ENCODE measurements at regions not wholly inside any gene's neighbourhood (a gene's known extent, or its start where the extent isn't known, plus 50 kb on each side); places are given as distances from the start of the nearest gene placed in this dataset.

DNA sequence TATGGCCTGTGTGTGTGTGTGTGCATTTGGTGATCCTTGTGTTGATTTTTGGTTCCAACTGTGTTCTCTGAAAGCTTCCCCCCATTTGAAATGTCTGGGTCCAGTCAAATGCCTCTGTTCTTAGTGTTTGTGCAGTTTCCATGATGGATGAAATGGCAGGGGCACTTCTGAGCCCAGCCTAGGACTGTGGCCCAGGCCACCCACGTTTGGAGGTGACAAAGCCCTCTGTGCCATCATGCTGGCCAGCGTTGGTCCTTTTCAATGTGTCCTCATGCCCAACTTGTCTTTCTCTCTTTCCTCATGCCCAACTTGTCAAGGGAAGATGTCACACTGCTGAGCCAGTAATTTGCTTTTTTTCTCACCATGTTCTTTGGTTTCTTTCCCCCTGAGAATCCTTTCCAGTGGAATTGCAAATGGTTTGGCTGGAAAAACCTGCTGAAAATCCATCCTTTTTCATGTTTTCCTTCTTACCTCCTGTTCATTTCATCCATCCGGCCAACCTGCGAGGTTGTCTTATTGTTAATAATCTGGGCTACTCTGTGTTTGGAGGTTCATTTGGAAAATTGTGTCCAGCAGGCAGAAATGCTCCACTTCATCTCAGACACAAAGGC is 113.7 kb upstream of the NAV2 start:
- in situ Hi-C loops (cut with MboI; ENCODE audit: low pct_unique_long_range_greater_than_20kb, low sequenced_read_pairs, unreplicated experiment), result no loop called here
- no peak for TF ChIP-seq CTCF (IDR thresholded peaks at IDR 0.05; ENCODE audit: extremely low read depth, insufficient read depth, missing control alignments)
- DNase-seq (ENCODE audit: low spot score), result no peak

DNA sequence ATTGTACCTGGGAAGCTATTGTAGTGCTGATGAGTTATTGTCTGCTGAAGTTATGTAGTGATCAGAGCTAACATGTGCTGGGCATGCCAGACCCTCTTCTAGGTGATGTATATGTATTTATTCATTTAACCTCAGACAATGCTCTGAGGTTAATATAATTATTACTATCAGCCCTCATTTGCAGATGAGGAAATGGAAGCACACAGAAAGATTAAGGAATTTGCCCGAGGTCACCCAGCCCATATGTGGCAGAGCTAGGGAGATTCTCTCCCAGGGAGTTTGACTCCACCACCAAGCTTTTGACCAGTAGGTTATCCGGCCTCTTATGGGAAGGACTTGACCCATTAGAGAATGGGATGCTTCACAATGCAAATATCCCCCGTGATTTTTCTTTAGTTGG is 114.2 kb upstream of the NAV2 start:
- TF ChIP-seq CTCF (IDR thresholded peaks at IDR 0.05; ENCODE audit: extremely low read depth, insufficient read depth, missing control alignments), result no peak
- in situ Hi-C loops (cut with MboI; ENCODE audit: low pct_unique_long_range_greater_than_20kb, low sequenced_read_pairs, unreplicated experiment), result no loop called here
- no peak for DNase-seq (ENCODE audit: low spot score)

GRCh38 chr11:19597876-19598275 is 114.8 kb upstream of the NAV2 start:
- in situ Hi-C loops (cut with MboI; ENCODE audit: low pct_unique_long_range_greater_than_20kb, low sequenced_read_pairs, unreplicated experiment), result no loop called here
- no peak for TF ChIP-seq CTCF (IDR thresholded peaks at IDR 0.05; ENCODE audit: extremely low read depth, insufficient read depth, missing control alignments)
- DNase-seq (ENCODE audit: low spot score), result no peak

DNA sequence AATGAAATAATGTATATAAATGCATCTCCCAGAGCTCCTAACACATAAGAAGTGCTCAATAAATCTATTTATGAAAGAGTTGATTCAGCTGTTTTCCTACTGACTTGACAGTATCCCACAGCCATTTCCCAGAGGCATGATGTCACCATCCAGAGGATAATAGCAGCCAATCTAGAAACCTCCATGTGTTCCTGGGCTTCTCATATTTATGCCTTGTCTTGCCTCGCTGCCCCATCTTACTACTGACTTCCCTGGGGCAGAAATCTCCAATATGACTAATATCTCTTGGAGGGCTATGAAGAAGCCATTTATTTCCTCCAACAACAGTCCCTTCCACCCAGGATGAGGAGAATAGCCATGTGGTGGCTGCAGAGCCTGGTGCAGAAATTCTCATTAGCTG is 115.4 kb upstream of the NAV2 start:
- in situ Hi-C loops (cut with MboI; ENCODE audit: low pct_unique_long_range_greater_than_20kb, low sequenced_read_pairs, unreplicated experiment), result no loop called here
- TF ChIP-seq CTCF (IDR thresholded peaks at IDR 0.05; ENCODE audit: extremely low read depth, insufficient read depth, missing control alignments), result no peak
- DNase-seq (ENCODE audit: low spot score), result no peak

GRCh38 chr11:19595840-19596751 is 116.5 kb upstream of the NAV2 start:
- no peak for DNase-seq (ENCODE audit: low spot score)
- TF ChIP-seq CTCF (IDR thresholded peaks at IDR 0.05; ENCODE audit: extremely low read depth, insufficient read depth, missing control alignments), result no peak
- in situ Hi-C loops (cut with MboI; ENCODE audit: low pct_unique_long_range_greater_than_20kb, low sequenced_read_pairs, unreplicated experiment), result no loop called here

DNA sequence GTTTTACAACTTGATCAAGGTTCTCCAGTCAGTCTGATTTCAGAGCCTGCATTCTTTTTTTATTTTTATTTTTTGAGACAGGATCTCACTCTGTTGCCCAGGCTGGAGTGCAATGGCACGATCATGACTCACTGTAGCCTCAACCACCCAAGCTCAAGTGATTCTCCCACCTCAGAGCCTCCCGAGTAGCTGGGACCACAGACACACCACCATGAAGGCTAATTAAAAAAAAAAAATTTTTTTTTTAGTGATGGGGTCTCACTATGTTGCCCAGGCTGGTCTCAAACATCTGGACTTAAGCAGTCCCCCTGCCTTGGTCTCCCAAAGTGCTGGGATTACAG is 117.2 kb upstream of the NAV2 start:
- DNase-seq (ENCODE audit: low spot score), result no peak
- in situ Hi-C loops (cut with MboI; ENCODE audit: low pct_unique_long_range_greater_than_20kb, low sequenced_read_pairs, unreplicated experiment), result no loop called here
- no peak for TF ChIP-seq CTCF (IDR thresholded peaks at IDR 0.05; ENCODE audit: extremely low read depth, insufficient read depth, missing control alignments)
